ENCODE measurements at regions not wholly inside any gene's neighbourhood (a gene's known extent, or its start where the extent isn't known, plus 50 kb on each side); places are given as distances from the start of the nearest gene placed in this dataset.

DNA sequence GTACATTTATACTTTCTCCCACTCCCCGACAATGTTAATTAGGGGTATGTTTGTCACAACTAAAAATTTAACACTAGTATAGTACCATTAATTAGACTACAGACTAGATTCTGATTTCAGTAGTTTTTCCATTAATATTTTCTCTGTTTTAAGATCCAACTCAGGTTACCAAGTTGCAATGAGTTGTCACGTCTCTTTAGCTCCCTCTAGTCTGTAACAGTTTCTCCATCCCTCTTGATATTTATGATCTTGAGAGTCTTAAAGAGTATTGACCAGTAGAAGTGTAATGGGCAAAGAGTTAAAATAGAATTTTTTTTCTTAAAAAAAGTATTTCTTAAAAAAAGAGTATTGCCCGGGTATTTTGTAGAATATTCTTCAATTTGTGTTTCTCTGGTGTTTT, 598.1 kb downstream of the TBC1D4 start:
- no peak for TF ChIP-seq CTCF (IDR thresholded peaks at IDR 0.05; ENCODE audit: borderline replicate concordance)
- Histone ChIP-seq H3K4me1 (no peaks in the 10 kb centered on the region), H3K27me3 (ENCODE audit: low read depth) (no peaks in the 10 kb centered on the region), H3K9me3 (replicated peaks) (peaks cover 17% of the 10 kb centered on the region), H3K36me3 (no peaks in the 10 kb centered on the region), H3K27ac (replicated peaks) (no peak overlapping the region), H3K4me3 (no peak overlapping the region)
- no peak for DNase-seq
- intact Hi-C loops (cut with micrococcal nuclease): no loop called here

DNA sequence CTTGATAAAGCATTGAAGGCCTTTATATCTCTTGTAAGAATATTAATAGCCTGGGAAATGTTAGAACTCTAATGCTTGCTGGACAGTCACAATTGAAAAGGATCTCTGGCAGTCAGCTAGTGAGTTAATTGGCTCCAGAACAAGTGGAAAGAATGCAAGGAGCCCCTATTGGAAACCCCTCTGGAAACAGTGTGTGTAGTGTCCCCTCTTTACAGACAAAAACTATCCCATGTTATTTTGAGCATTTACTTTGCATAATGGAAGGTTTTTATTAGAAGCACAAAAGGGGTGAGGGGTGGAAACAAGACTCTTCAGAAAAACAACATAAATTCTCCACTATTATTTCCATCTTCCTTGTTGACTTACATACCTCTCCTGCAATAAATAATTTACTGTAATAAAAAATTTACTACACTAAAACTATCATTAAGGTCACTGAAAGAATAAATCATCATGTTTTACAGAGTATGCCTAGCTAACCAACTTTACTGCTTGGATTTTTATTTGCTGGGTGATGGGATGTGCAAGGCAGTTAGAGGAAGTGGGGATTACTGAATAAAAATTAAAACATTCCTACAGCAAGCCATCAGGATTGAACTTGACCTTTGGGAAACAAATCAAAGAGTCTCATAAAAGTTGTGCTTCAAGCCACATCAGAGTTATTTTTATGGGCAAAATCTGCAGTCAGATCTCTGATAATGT, 610.4 kb downstream of the TBC1D4 start:
- intact Hi-C loops (cut with micrococcal nuclease): no loop called here
- H3K27ac ChIP-seq (replicated peaks): no peak overlapping the region
- no peaks in the 10 kb centered on the region for H3K4me1 ChIP-seq
- no peaks in the 10 kb centered on the region for H3K36me3 ChIP-seq
- TF ChIP-seq CTCF (IDR thresholded peaks at IDR 0.05; ENCODE audit: borderline replicate concordance): no peak
- no peak overlapping the region for H3K4me3 ChIP-seq
- H3K27me3 ChIP-seq (ENCODE audit: low read depth): no peaks in the 10 kb centered on the region
- no peak for DNase-seq
- H3K9me3 ChIP-seq (replicated peaks): peaks cover 19% of the 10 kb centered on the region

DNA sequence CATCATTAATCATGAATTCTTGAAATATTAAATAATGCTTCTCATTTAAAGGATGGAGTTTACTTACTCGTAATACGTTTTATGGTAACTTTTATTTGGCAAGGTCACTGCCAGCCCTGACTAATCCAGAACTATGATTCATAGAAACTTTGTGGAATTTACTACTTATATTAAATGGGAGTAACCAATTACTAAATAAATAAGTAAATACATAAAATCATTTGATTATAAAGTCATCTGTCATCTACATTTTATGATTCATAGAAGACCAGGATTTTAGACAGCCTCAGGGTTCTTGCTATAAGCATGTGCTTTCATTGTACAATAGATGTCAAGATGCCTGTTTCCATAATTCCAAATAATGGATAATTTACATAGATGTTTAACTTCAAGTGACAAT, 611.1 kb downstream of the TBC1D4 start:
- no peak for TF ChIP-seq CTCF (IDR thresholded peaks at IDR 0.05; ENCODE audit: borderline replicate concordance)
- intact Hi-C loops (cut with micrococcal nuclease): no loop called here
- no peak for DNase-seq
- no peaks in the 10 kb centered on the region for H3K27me3 ChIP-seq (ENCODE audit: low read depth)
- H3K36me3 ChIP-seq: no peaks in the 10 kb centered on the region
- H3K4me3 ChIP-seq: no peak overlapping the region
- H3K9me3 ChIP-seq (replicated peaks): peaks cover 19% of the 10 kb centered on the region
- H3K27ac ChIP-seq (replicated peaks): no peak overlapping the region
- no peaks in the 10 kb centered on the region for H3K4me1 ChIP-seq

- Histone ChIP-seq H3K4me3 (no peak overlapping the region), H3K36me3 (no peaks in the 10 kb centered on the region), H3K27me3 (ENCODE audit: low read depth) (no peaks in the 10 kb centered on the region), H3K4me1 (no peaks in the 10 kb centered on the region), H3K9me3 (replicated peaks) (peaks cover 19% of the 10 kb centered on the region), H3K27ac (replicated peaks) (no peak overlapping the region)
- intact Hi-C loops (cut with micrococcal nuclease): no loop called here
- TF ChIP-seq CTCF (IDR thresholded peaks at IDR 0.05; ENCODE audit: borderline replicate concordance): no peak
- DNase-seq: no peak
Observed at GRCh38 chr13:74869846-74870245, 612.1 kb downstream of the TBC1D4 start.

DNA sequence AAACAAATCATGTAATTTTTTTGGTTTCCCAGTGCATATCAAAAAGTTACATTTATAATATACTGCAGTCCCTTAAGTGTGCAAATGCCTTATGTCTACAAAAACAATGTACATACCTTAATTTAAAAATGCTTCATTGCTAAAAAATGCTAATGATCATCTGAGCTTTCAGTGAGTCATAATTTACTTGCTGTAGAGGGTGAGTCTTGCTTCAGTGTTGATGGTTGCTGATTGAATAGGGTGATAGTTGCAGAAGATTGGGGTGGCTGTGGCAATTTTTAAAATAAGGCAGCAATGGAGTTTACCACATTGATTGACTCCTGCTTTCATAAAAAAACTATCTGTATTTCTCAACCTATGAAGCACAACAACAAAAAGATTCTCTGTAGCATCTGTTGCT, 613.9 kb downstream of the TBC1D4 start:
- H3K27ac ChIP-seq (replicated peaks): no peak overlapping the region
- no peaks in the 10 kb centered on the region for H3K36me3 ChIP-seq
- TF ChIP-seq CTCF (IDR thresholded peaks at IDR 0.05; ENCODE audit: borderline replicate concordance): no peak
- intact Hi-C loops (cut with micrococcal nuclease): no loop called here
- no peak for DNase-seq
- H3K4me3 ChIP-seq: no peak overlapping the region
- H3K9me3 ChIP-seq (replicated peaks): peaks cover 19% of the 10 kb centered on the region
- no peaks in the 10 kb centered on the region for H3K27me3 ChIP-seq (ENCODE audit: low read depth)
- H3K4me1 ChIP-seq: no peaks in the 10 kb centered on the region
